ENCODE measurements at regions not wholly inside any gene's neighbourhood (a gene's known extent, or its start where the extent isn't known, plus 50 kb on each side); places are given as distances from the start of the nearest gene placed in this dataset.

DNA sequence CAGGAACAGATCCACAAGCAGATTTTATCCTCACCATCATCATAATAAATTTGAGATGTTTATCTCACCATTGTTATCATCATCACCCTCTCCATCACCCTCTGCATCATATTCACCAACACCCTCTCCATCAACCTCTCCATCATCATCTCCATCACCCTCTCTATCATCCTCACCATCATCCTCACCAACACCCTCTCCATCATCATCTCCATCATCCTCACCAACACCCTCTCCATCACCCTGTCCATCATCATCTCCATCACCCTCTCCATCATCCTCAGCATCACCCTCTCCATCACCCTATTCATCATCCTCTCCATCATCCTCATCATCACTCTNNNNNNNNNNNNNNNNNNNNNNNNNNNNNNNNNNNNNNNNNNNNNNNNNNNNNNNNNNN lies 567.0 kb upstream of the SGCD start:
- TF ChIP-seq CTCF (IDR thresholded peaks at IDR 0.05) (no peak), SIN3A (IDR thresholded peaks at IDR 0.05; ENCODE audit: borderline replicate concordance, insufficient read depth, low read depth, low read length) (no peak), TCF7L2 (IDR thresholded peaks at IDR 0.05; ENCODE audit: low read depth, low read length) (no peak), POLR2AphosphoS5 (IDR thresholded peaks at IDR 0.05; ENCODE audit: low read depth, low read length) (no peak)
- TF ChIP-seq, protein P1, sequence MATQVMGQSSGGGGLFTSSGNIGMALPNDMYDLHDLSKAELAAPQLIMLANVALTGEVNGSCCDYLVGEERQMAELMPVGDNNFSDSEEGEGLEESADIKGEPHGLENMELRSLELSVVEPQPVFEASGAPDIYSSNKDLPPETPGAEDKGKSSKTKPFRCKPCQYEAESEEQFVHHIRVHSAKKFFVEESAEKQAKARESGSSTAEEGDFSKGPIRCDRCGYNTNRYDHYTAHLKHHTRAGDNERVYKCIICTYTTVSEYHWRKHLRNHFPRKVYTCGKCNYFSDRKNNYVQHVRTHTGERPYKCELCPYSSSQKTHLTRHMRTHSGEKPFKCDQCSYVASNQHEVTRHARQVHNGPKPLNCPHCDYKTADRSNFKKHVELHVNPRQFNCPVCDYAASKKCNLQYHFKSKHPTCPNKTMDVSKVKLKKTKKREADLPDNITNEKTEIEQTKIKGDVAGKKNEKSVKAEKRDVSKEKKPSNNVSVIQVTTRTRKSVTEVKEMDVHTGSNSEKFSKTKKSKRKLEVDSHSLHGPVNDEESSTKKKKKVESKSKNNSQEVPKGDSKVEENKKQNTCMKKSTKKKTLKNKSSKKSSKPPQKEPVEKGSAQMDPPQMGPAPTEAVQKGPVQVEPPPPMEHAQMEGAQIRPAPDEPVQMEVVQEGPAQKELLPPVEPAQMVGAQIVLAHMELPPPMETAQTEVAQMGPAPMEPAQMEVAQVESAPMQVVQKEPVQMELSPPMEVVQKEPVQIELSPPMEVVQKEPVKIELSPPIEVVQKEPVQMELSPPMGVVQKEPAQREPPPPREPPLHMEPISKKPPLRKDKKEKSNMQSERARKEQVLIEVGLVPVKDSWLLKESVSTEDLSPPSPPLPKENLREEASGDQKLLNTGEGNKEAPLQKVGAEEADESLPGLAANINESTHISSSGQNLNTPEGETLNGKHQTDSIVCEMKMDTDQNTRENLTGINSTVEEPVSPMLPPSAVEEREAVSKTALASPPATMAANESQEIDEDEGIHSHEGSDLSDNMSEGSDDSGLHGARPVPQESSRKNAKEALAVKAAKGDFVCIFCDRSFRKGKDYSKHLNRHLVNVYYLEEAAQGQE (IDR thresholded peaks at IDR 0.05; ENCODE audit: insufficient read depth in 1 of 2, low read depth in 2 of 2, low read length in 1 of 2), result no peak
